ENCODE measurements at regions not wholly inside any gene's neighbourhood (a gene's known extent, or its start where the extent isn't known, plus 50 kb on each side); places are given as distances from the start of the nearest gene placed in this dataset.

- no TSS peak for BruUV-seq (replicated peaks)
- in situ Hi-C loops (cut with MboI), result no loop called here
- no peak for DNase-seq (ENCODE audit: low read depth, low spot score)
- H3K4me1 ChIP-seq (ENCODE audit: control insufficient read depth, insufficient read depth, low read length), result no peaks in the 10 kb centered on the region
- no peak overlapping the region for H3K4me3 ChIP-seq
- ChIA-PET SMC1A (ENCODE audit: uncharacterized antibody, unreplicated experiment) (no interaction called here), CTCF (no interaction called here), RAD21 (ENCODE audit: unreplicated experiment) (no interaction called here), POLR2A (no interaction called here)
- H2AFZ ChIP-seq (ENCODE audit: control insufficient read depth, low read depth, low read length), result no peak overlapping the region
- no peak overlapping the region for H3K9ac ChIP-seq (ENCODE audit: control insufficient read depth, insufficient read depth, low read length)
- ATAC-seq, result no peak
- WGBS (ENCODE audit: insufficient coverage, insufficient replicate concordance, low lambda C conversion rate, missing lambda C conversion rate), result 33% methylated on average over 5 of the region's 5 CpGs
- no peaks in the 10 kb centered on the region for H3K9me3 ChIP-seq (replicated peaks; ENCODE audit: control insufficient read depth, insufficient read depth, low read length)
- no peaks in the 10 kb centered on the region for H4K20me1 ChIP-seq (ENCODE audit: control insufficient read depth, insufficient read depth)
- intact Hi-C loops (cut with micrococcal nuclease; ENCODE audit: unreplicated experiment), result no loop called here
- no peak for FAIRE-seq
- TF ChIP-seq SUZ12 (IDR thresholded peaks at IDR 0.05; ENCODE audit: unreplicated experiment) (no peak), KDM1A (IDR thresholded peaks at IDR 0.05; ENCODE audit: borderline replicate concordance) (no peak), ZZZ3 (IDR thresholded peaks at IDR 0.05; ENCODE audit: control insufficient read depth, insufficient read length, low read depth) (no peak), NR2C2 (IDR thresholded peaks at IDR 0.05; ENCODE audit: borderline replicate concordance, control insufficient read depth, insufficient read length, low read depth) (no peak), NR2F1 (conservative IDR thresholded peaks at IDR 0.05) (no peak), SP1 (IDR thresholded peaks at IDR 0.05; ENCODE audit: low read depth, low read length) (no peak)
- H3K4me2 ChIP-seq (ENCODE audit: control insufficient read depth, insufficient read depth), result no peak overlapping the region
- no peaks in the 10 kb centered on the region for H3K36me3 ChIP-seq (ENCODE audit: control insufficient read depth in 2 of 2, insufficient read depth in 2 of 2, low read length in 1 of 2)
- H3K27ac ChIP-seq (ENCODE audit: control insufficient read depth, insufficient read depth), result no peak overlapping the region
- H3K79me2 ChIP-seq (ENCODE audit: control insufficient read depth, insufficient read depth, low read length), result no peaks in the 10 kb centered on the region
- peaks cover 0 to 4% of the 10 kb centered on the region in 2 experiments; a peak in 2 of 4 replicates for H3K27me3 ChIP-seq (replicated peaks in 1 of 2; ENCODE audit: control insufficient read depth in 2 of 2, insufficient read depth in 2 of 2, low read length in 1 of 2)
Observed at GRCh38 chr2:236318401-236318800, 54.2 kb upstream of the ASB18 start.

DNA sequence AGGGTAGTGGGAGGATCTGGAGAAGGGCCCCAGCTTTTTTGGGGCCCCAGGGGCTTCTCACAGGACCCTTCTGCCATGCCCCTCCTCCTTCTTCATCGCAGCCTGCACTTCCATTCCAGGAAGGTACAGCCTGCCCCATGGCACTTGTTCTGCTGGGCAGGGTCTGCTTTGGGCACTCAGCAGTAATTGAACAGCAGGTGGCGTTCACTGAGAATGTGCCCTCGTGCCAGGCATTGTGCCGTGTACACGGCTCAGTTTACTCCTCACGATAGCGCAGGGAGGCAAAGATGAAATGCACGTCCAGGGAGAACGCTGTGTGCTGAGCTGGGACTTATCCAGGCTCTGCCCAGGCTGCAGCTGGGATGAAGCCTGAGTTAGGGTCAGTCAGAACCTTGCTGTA lies 54.8 kb upstream of the ASB18 start:
- POLR2A ChIA-PET, result no interaction called here
- Histone ChIP-seq H3K27ac (ENCODE audit: control insufficient read depth, insufficient read depth) (no peak overlapping the region), H3K9ac (ENCODE audit: control insufficient read depth, insufficient read depth, low read length) (no peak overlapping the region), H3K4me1 (ENCODE audit: control insufficient read depth, insufficient read depth, low read length) (no peaks in the 10 kb centered on the region), H3K79me2 (ENCODE audit: control insufficient read depth, insufficient read depth, low read length) (no peaks in the 10 kb centered on the region), H3K9me3 (replicated peaks; ENCODE audit: control insufficient read depth, insufficient read depth, low read length) (no peaks in the 10 kb centered on the region), H3K4me3 (no peak overlapping the region), H4K20me1 (ENCODE audit: control insufficient read depth, insufficient read depth) (no peaks in the 10 kb centered on the region), H3K4me2 (ENCODE audit: control insufficient read depth, insufficient read depth) (no peak overlapping the region), H3K36me3 (ENCODE audit: control insufficient read depth in 2 of 2, insufficient read depth in 2 of 2, low read length in 1 of 2) (no peaks in the 10 kb centered on the region), H3K27me3 (replicated peaks in 1 of 2; ENCODE audit: control insufficient read depth in 2 of 2, insufficient read depth in 2 of 2, low read length in 1 of 2) (peaks cover 0 to 4% of the 10 kb centered on the region in 2 experiments; a peak in 2 of 4 replicates), H2AFZ (ENCODE audit: control insufficient read depth, low read depth, low read length) (no peak overlapping the region)
- CTCF ChIA-PET, result no interaction called here
- no peak for FAIRE-seq
- in situ Hi-C loops (cut with MboI), result no loop called here
- 17% methylated on average over 9 of the region's 9 CpGs for WGBS (ENCODE audit: insufficient coverage, insufficient replicate concordance, low lambda C conversion rate, missing lambda C conversion rate)
- DNase-seq (ENCODE audit: low read depth, low spot score), result no peak
- SMC1A ChIA-PET (ENCODE audit: uncharacterized antibody, unreplicated experiment), result no interaction called here
- RAD21 ChIA-PET (ENCODE audit: unreplicated experiment), result no interaction called here
- no peak for TF ChIP-seq SRF (IDR thresholded peaks at IDR 0.05; ENCODE audit: low read depth in 2 of 2, low read length in 2 of 2)
- peak in 1 of 3 experiments; percentile 10; a peak in 1 of 6 replicates for TF ChIP-seq CTCF (IDR thresholded peaks at IDR 0.05 in 2 of 3, conservative IDR thresholded peaks at IDR 0.05 in 1 of 3; ENCODE audit: control insufficient read depth in 2 of 3, extremely low read depth in 1 of 3, insufficient read depth in 1 of 3, low read depth in 3 of 3, low read length in 3 of 3)
- 0 out of 3 replicates have a peak, but pooled peaks have one; percentile 51 for ATAC-seq
- intact Hi-C loops (cut with micrococcal nuclease; ENCODE audit: unreplicated experiment), result no loop called here
- BruUV-seq (replicated peaks), result no TSS peak
